Trophoblast cell (in vitro differentiated cells and primary cell): ENCODE measurements at regions not wholly inside any gene's neighbourhood (a gene's known extent, or its start where the extent isn't known, plus 50 kb on each side); places are given as distances from the start of the nearest gene placed in this dataset.
"Not testable (repeated sequence)": the region's sequence is repeated elsewhere in the genome, so short reads cannot be mapped to it uniquely, and the experiment has no call there.

Experiments
- DNase-seq, 2 donors: peaks; one replicate each; pipeline ENCODE4 v3.0.0-alpha.2; 2016
- H2AFZ ChIP-seq: 2 replicates; pipeline ENCODE4 v1.6.1; 2013; ENCODE audit warnings: low read length, moderate library complexity, mild to moderate bottlenecking; ENCODE audit not compliant: insufficient read depth, poor library complexity
- H2AK5ac ChIP-seq: 2 replicates; pipeline ENCODE4 v1.6.1; 2013; ENCODE audit warnings: mild to moderate bottlenecking, low read length
- H2BK120ac ChIP-seq: 2 replicates; pipeline ENCODE4 v1.6.1; 2013; ENCODE audit warnings: low read length, mild to moderate bottlenecking, moderate library complexity; ENCODE audit not compliant: insufficient read depth, poor library complexity
- H2BK12ac ChIP-seq: 2 replicates; pipeline ENCODE4 v1.6.1; 2013; ENCODE audit warnings: mild to moderate bottlenecking, low read length, moderate library complexity
- H2BK5ac ChIP-seq: 2 replicates; pipeline ENCODE4 v1.6.1; 2013; ENCODE audit warnings: low read length, low read depth, moderate library complexity, mild to moderate bottlenecking; ENCODE audit not compliant: poor library complexity
- H3K14ac ChIP-seq: 2 replicates; pipeline ENCODE4 v1.6.1; 2013; ENCODE audit warnings: mild to moderate bottlenecking, low read length
- H3K18ac ChIP-seq: 2 replicates; pipeline ENCODE4 v1.6.1; 2013; ENCODE audit warnings: mild to moderate bottlenecking, low read length
- H3K23ac ChIP-seq: 2 replicates; pipeline ENCODE4 v1.6.1; 2013; ENCODE audit warnings: low read length
- H3K27ac ChIP-seq: 2 replicates; pipeline ENCODE4 v1.5.1; 2013; ENCODE audit warnings: low read depth, mild to moderate bottlenecking, inconsistent platforms, low read length, moderate library complexity
- H3K27me3 ChIP-seq: 2 replicates; pipeline ENCODE4 v1.6.1; 2013; ENCODE audit warnings: inconsistent platforms, mild to moderate bottlenecking, low read length, moderate library complexity; ENCODE audit not compliant: insufficient read depth
- H3K36me3 ChIP-seq, 2 experiments: 1 replicate in 1 of 2; 2 replicates in 1 of 2; pipeline ENCODE4 v1.6.1; 2013; ENCODE audit warnings: low read length in 2 of 2, mild to moderate bottlenecking in 2 of 2, moderate library complexity in 1 of 2; ENCODE audit not compliant: insufficient read depth in 2 of 2, control insufficient read depth in 1 of 2
- H3K4ac ChIP-seq: 2 replicates; pipeline ENCODE4 v1.6.1; 2013; ENCODE audit warnings: low read depth, mild to moderate bottlenecking, low read length, moderate library complexity
- H3K4me1 ChIP-seq, 2 experiments: 1 replicate in 1 of 2; 2 replicates in 1 of 2; pipeline ENCODE4 v1.6.1; 2013; ENCODE audit warnings: low read length in 2 of 2, mild to moderate bottlenecking in 2 of 2, moderate library complexity in 1 of 2; ENCODE audit not compliant: insufficient read depth in 2 of 2, control insufficient read depth in 1 of 2
- H3K4me2 ChIP-seq: 2 replicates; pipeline ENCODE4 v1.6.1; 2013; ENCODE audit warnings: inconsistent platforms, mild to moderate bottlenecking, low read length, moderate library complexity
- H3K4me3 ChIP-seq: 2 replicates; pipeline ENCODE4 v1.5.1; 2013; ENCODE audit warnings: mild to moderate bottlenecking, low read depth, low read length, inconsistent platforms
- H3K79me1 ChIP-seq: one replicate; pipeline ENCODE4 v1.6.1; 2013; ENCODE audit warnings: low read length
- H3K79me2 ChIP-seq: 2 replicates; pipeline ENCODE4 v1.6.1; 2013; ENCODE audit warnings: low read length, mild to moderate bottlenecking; ENCODE audit not compliant: control insufficient read depth, insufficient read depth, poor library complexity
- H3K9ac ChIP-seq: 2 replicates; pipeline ENCODE4 v1.6.1; 2013; ENCODE audit warnings: mild to moderate bottlenecking, low read length
- H3K9me3 ChIP-seq: 2 replicates; pipeline ENCODE4 v1.6.1; 2013; ENCODE audit warnings: low read depth, mild to moderate bottlenecking, control low read depth, inconsistent platforms, low read length; ENCODE audit not compliant: insufficient read depth
- H4K12ac ChIP-seq: 2 replicates; pipeline ENCODE4 v1.6.1; 2013; ENCODE audit warnings: low read depth, mild to moderate bottlenecking, low read length, moderate library complexity
- H4K8ac ChIP-seq: 2 replicates; pipeline ENCODE4 v1.6.1; 2013; ENCODE audit warnings: low read depth, mild to moderate bottlenecking, low read length, moderate library complexity
- H4K91ac ChIP-seq: one replicate; pipeline ENCODE4 v1.6.1; 2013; ENCODE audit warnings: low read depth, mild to moderate bottlenecking, low read length, moderate library complexity
- WGBS: extraction: QIAGEN DNeasy Blood & Tissue Kit; methylation state at CpG from one replicate; pipeline ENCODE4 v1.1.7; 2013; ENCODE audit warnings: missing lambda C conversion rate; ENCODE audit not compliant: insufficient read length, insufficient coverage; ENCODE audit errors: extremely low coverage; 5-methylcytosine and 5-hydroxymethylcytosine counted together

GRCh38 chrX:65073233-65073632, 97.0 kb upstream of the ZC4H2 start:
- Histone ChIP-seq H3K23ac (no peak overlapping the region), H3K36me3 (no peaks in the 10 kb centered on the region), H3K4ac (no peak overlapping the region), H3K4me1 (peaks cover 0 to 3% of the 10 kb centered on the region in 2 experiments), H2AFZ (no peak overlapping the region), H3K27ac (no peak overlapping the region), H4K12ac (no peak overlapping the region), H3K4me3 (no peak overlapping the region), H2AK5ac (no peak overlapping the region), H4K8ac (no peak overlapping the region), H3K14ac (no peak overlapping the region), H3K18ac (no peak overlapping the region), H3K9ac (no peak overlapping the region), H3K27me3 (no peaks in the 10 kb centered on the region), H2BK5ac (no peak overlapping the region), H2BK12ac (no peak overlapping the region), H3K4me2 (no peak overlapping the region), H3K9me3 (peaks cover 3% of the 10 kb centered on the region), H3K79me2 (no peaks in the 10 kb centered on the region), H3K79me1 (no peaks in the 10 kb centered on the region), H2BK120ac (no peak overlapping the region), H4K91ac (no peak overlapping the region)
- WGBS: no CpG with 5 or more reads among the region's 3 CpGs
- DNase-seq: no peak

GRCh38 chrX:65072590-65072989, 96.3 kb upstream of the ZC4H2 start:
- no peak overlapping the region for H3K27ac ChIP-seq
- no peak overlapping the region for H4K12ac ChIP-seq
- no peak for DNase-seq

GRCh38 chrX:65058626-65059025, 82.4 kb upstream of the ZC4H2 start:
- not testable (repeated sequence) for H3K4ac ChIP-seq, H3K14ac ChIP-seq, H4K12ac ChIP-seq, H3K18ac ChIP-seq, H3K27ac ChIP-seq, H4K91ac ChIP-seq, H3K79me1 ChIP-seq, H3K9me3 ChIP-seq, H3K4me3 ChIP-seq, H4K8ac ChIP-seq, DNase-seq, H3K36me3 ChIP-seq, H3K4me1 ChIP-seq, H2BK12ac ChIP-seq, H2BK120ac ChIP-seq, H3K23ac ChIP-seq, H3K4me2 ChIP-seq, H3K27me3 ChIP-seq, H2BK5ac ChIP-seq, H3K9ac ChIP-seq, H2AFZ ChIP-seq, H2AK5ac ChIP-seq, H3K79me2 ChIP-seq
- WGBS: no CpG with 5 or more reads among the region's 14 CpGs

More at GRCh38 chrX:65072590-65072989, 96.3 kb upstream of the ZC4H2 start:
- Histone ChIP-seq H3K18ac (no peak overlapping the region), H3K36me3 (no peaks in the 10 kb centered on the region), H3K9me3 (peaks cover 3% of the 10 kb centered on the region), H3K27me3 (no peaks in the 10 kb centered on the region), H2AK5ac (no peak overlapping the region), H4K8ac (no peak overlapping the region), H3K14ac (no peak overlapping the region), H3K4me2 (no peak overlapping the region), H2BK5ac (no peak overlapping the region), H2BK12ac (no peak overlapping the region), H3K79me1 (no peaks in the 10 kb centered on the region), H3K4me1 (peaks cover 0 to 3% of the 10 kb centered on the region in 2 experiments), H4K91ac (no peak overlapping the region), H3K4ac (no peak overlapping the region), H2BK120ac (no peak overlapping the region), H2AFZ (no peak overlapping the region), H3K4me3 (no peak overlapping the region), H3K9ac (no peak overlapping the region), H3K23ac (no peak overlapping the region), H3K79me2 (no peaks in the 10 kb centered on the region)

- H4K8ac ChIP-seq: no peak overlapping the region
- H3K9me3 ChIP-seq: no peaks in the 10 kb centered on the region
- no peak overlapping the region for H3K23ac ChIP-seq
- no peak overlapping the region for H2BK120ac ChIP-seq
- H3K4me1 ChIP-seq: no peaks in the 10 kb centered on the region
- H3K79me2 ChIP-seq: no peaks in the 10 kb centered on the region
- H3K79me1 ChIP-seq: no peaks in the 10 kb centered on the region
- H3K4ac ChIP-seq: no peak overlapping the region
- H3K36me3 ChIP-seq: no peaks in the 10 kb centered on the region
- H2AK5ac ChIP-seq: no peak overlapping the region
- no peak overlapping the region for H3K4me2 ChIP-seq
- H3K4me3 ChIP-seq: no peak overlapping the region
- no peak overlapping the region for H3K18ac ChIP-seq
- H3K9ac ChIP-seq: no peak overlapping the region
- H3K27ac ChIP-seq: no peak overlapping the region
- H4K12ac ChIP-seq: no peak overlapping the region
- no peak overlapping the region for H4K91ac ChIP-seq
- no peak overlapping the region for H2BK12ac ChIP-seq
- no CpG with 5 or more reads among the region's 3 CpGs for WGBS
- no peak overlapping the region for H3K14ac ChIP-seq
- H2BK5ac ChIP-seq: no peak overlapping the region
- DNase-seq: no peak
- no peak overlapping the region for H2AFZ ChIP-seq
- H3K27me3 ChIP-seq: no peaks in the 10 kb centered on the region
Measured at GRCh38 chrX:65045001-65045400, 68.8 kb upstream of the ZC4H2 start.
